GM18508 (cell line): ENCODE measurements at regions not wholly inside any gene's neighbourhood (a gene's known extent, or its start where the extent isn't known, plus 50 kb on each side); places are given as distances from the start of the nearest gene placed in this dataset.

Source experiments
- ATAC-seq: cut with Tn5 transposase; IDR thresholded peaks from one replicate; pipeline ENCODE4 v1.9.1; 2021; ENCODE audit warnings: moderate number of reproducible peaks; ENCODE audit not compliant: insufficient read depth, unreplicated experiment

GRCh38 chr7:156031679-156032478 lies 219.6 kb upstream of the SHH start:
- ATAC-seq: no peak

DNA sequence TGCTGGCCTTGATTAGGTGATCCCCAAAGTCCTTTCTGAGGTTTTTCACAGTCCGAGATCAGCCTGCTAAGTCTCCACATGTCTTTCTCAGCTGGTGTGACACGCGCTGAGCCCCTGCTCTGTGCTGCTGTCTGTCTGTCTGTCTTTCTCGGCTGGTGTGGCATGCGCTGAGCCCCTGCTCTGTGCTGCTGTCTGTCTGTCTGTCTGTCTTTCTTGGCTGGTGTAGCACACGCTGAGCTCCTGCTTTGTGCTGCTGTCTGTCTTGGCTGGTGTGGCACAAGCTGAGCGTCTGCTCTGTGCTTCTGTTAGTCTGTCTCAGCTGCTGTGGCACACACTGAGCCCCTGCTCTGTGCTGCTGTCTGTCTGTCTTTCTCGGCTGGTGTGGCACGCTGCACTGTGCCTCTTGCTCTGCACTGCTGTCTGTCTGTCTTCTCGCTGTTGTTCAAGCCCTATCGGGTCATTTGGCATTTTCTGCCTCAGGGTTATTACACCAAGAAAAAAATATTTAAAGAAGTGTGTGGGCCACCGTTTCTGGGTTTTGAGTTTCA lies 217.3 kb upstream of the SHH start:
- no peak for ATAC-seq

GRCh38 chr7:156028521-156028920 lies 216.3 kb upstream of the SHH start:
- ATAC-seq: no peak

- no peak for ATAC-seq
These were observed 215.6 kb upstream of the SHH start for GRCh38 chr7:156027821-156028220.

- ATAC-seq: no peak
These were observed 214.3 kb upstream of the SHH start for GRCh38 chr7:156026603-156027002.

- no peak for ATAC-seq
These were observed 213.9 kb upstream of the SHH start for GRCh38 chr7:156026076-156026600.

DNA sequence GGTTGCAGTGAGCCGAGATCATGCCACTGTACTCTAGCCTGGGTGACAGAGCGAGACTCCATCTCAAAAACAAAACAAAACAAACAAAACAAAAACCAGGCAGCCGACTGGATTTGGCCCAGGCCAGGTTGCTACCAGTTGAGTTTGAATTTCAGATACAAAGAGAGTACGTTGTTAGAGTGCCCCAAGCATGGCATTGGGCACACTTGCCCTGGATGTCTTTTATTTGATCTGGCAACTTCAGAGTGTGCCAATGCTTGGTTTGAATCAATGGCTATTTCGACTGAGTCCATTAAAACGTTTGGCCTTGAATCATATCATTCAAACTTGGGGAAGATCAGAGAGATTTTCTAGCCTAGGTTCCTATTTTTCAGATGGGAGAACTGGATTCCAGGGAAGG lies 213.4 kb upstream of the SHH start:
- ATAC-seq: no peak

- ATAC-seq: no peak
These were observed 211.9 kb upstream of the SHH start for GRCh38 chr7:156024201-156024600.

- no peak for ATAC-seq
These were observed 210.5 kb upstream of the SHH start for GRCh38 chr7:156022483-156023459.

- no peak for ATAC-seq
These were observed 209.2 kb upstream of the SHH start for GRCh38 chr7:156021471-156021870.

DNA sequence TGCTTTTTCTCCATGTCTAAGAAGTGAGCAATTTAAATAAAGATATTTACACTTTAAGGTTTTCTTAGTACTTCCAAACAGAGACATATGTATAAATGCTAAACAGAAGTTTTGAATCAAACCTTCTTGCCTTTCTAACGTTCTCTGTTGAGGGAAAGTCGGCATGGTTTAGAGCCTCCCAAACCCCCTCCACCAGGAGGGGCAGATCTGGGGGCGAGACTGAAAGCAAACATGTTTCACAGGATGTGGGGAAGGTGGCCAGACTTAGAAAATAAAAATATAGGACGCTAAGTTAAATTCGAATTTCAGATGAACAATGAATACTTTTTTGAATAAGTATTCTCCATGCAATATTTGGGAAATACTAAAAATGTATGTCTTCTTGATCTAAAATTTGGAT lies 208.3 kb upstream of the SHH start:
- ATAC-seq: no peak

DNA sequence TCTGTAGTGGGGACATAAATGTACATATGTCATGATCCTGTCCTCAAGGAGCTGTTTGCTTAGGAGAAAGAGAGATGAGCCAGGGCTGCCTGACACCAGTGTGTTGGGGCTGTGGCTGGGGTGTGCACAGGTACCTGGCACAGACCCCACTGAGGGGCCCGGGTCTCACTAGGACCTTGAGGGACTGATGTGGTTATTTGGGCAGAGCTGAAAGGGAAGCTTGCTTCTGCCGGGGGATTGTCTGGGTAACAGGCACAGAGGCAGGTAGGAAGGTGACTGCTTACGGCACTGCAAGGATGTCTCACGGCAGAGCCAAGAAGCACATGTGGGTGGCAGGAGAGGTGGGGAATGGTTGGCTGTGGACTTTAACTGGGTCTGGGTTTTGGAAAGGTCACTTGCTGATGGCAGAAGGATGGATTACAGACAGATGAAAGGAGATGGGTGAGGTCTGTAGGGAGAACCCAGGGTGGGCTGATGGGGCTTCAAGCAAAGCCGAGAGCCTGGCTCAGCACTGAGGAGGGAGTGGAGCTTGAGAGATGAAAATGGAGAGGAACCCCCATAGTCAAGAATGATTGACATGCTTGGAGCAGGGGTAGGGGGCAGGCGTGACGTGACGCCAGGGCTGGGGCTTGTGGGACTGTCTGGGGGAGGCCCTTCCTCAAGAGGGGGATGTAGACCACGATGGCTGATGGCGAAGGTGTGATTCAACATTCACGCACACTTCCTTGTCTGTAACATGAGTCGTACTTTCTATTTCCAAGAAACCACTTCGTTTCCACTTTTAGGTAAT lies 207.7 kb upstream of the SHH start:
- no peak for ATAC-seq

- no peak for ATAC-seq
These were observed 207.0 kb upstream of the SHH start for GRCh38 chr7:156019308-156019707.

GRCh38 chr7:156017916-156018700 lies 205.8 kb upstream of the SHH start:
- no peak for ATAC-seq

DNA sequence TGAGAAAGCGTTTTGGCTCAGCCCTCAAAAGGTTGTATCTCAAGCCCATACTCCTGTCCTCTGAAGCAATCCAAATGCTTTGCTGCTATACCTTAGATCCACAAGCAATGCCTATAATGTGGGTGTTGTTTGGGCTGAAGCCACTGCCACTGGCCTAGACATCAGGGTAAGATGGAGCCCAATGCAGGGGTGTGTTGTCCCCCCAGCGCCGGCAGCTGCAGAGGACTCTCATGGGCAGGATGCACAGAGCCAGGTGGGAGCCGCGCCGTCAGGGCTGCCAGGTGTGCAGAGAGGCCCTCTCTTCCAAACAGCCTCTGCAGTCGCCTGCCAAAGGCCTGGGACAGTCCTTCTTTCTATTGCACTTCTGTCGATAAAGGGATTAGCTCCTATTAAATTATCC lies 205.2 kb upstream of the SHH start:
- ATAC-seq: no peak

DNA sequence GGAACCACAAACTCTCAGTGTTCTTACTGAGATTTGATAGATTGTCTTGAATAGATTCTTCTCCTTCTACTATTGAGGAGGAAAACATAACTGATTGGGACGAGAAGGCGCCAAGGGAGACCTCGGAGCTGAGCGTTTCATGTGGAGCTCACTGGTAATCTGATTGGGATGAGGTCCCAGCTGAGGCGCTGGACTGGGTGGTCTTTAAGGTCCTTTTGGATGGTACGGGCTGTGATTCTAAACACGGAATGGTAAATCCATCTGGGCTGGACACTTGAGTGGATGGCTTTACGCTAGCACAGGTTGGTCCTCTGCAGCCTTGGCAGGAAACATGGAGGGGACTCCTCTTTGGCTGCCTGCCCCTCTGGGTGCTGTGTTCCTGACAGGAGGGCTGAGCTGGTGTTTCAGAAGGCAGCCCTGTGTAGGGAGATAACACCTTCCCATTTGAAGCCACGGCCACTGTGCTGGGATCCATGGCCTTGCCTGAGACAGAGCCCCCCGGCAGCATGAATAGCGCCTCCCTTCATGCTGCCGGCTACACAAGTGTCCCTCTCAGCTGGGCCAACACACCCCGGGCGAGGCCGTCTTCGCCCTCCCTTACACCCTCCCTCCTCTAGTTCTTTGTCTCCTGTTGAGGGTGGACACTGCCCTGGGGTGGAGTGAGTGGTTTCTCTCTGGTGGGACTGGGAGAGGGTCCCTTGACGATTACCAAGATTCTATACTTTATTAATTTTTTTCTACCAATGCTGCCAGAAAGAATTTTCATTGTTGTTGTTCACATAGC lies 203.2 kb upstream of the SHH start:
- ATAC-seq: no peak

- ATAC-seq: no peak
These were observed 202.5 kb upstream of the SHH start for GRCh38 chr7:156014808-156015207.

DNA sequence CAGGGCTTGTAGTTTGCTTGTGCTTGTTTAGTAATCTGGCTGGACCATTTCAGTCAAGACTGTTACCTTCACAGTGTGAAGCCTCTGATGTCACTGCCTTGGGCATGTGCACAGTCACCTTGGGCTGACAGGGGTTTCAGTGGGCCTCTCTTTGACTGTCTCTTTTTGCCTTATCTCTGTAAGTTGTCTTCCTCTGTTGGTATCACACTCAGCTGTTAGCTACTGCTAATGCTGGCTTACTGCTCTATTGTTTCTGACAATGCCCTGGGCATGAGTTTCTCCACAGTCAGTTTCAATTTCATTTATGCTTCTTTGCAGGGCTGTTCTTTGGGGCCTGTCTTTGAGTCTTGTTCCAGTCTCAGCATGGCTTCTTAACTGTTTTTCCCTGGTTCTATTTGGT lies 201.9 kb upstream of the SHH start:
- ATAC-seq: no peak

DNA sequence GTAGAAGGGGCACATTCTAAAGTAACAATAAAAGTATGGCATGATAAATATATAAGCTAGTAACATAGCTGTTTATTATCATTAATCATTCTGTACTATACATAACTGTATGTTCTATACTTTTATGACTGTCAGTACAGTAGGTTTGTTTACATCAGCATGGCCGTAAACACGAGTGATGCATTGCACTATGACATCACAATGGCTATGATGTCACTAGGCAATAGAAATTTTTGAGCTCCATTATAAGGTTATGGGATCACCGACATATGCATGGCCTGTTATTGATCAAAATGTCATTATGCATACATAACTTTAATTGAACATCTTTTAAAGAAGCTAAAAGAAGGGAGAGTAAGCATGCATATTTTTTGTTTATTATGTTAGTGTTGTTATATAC lies 200.1 kb upstream of the SHH start:
- ATAC-seq: no peak
